ENCODE measurements at regions not wholly inside any gene's neighbourhood (a gene's known extent, or its start where the extent isn't known, plus 50 kb on each side); places are given as distances from the start of the nearest gene placed in this dataset.

- H3K9me3 ChIP-seq (ENCODE audit: control insufficient read depth in 4 of 4, insufficient read depth in 3 of 4, low read length in 3 of 4) = peaks cover 0 to 2% (median 0%) of the 10 kb centered on the region in 4 donors
- H3K27ac ChIP-seq (ENCODE audit: low read depth in 1 of 2, low read length in 1 of 2) = no peak overlapping the region
- 91 to 95% methylated on average over 1 of the region's 1 CpG for WGBS, 2 donors
- DNase-seq = no peak
- H3K9ac ChIP-seq (ENCODE audit: insufficient read depth in 1 of 2, low read length in 2 of 2) = no peak overlapping the region
- no peak overlapping the region for H3K4me3 ChIP-seq
- no peaks in the 10 kb centered on the region for H3K27me3 ChIP-seq (ENCODE audit: control insufficient read depth in 3 of 3, insufficient read depth in 3 of 3, low read length in 2 of 3)
- ATAC-seq (ENCODE audit: insufficient read depth, low FRiP score) = no peak
- TF ChIP-seq CTCF (IDR thresholded peaks at IDR 0.05; ENCODE audit: control extremely low read depth, extremely low read depth) = no peak
- H3K4me1 ChIP-seq (ENCODE audit: control insufficient read depth in 5 of 5, insufficient read depth in 5 of 5, low read length in 5 of 5) = no peaks in the 10 kb centered on the region
- no peaks in the 10 kb centered on the region for H3K36me3 ChIP-seq (ENCODE audit: control insufficient read depth in 4 of 4, insufficient read depth in 4 of 4, low read length in 4 of 4)
Observed at GRCh38 chr12:126112141-126112540, 1046.9 kb downstream of the AACS start.

- Histone ChIP-seq H3K9ac (ENCODE audit: insufficient read depth in 1 of 2, low read length in 2 of 2) (no peak overlapping the region), H3K4me1 (ENCODE audit: control insufficient read depth in 5 of 5, insufficient read depth in 5 of 5, low read length in 5 of 5) (no peaks in the 10 kb centered on the region), H3K36me3 (ENCODE audit: control insufficient read depth in 4 of 4, insufficient read depth in 4 of 4, low read length in 4 of 4) (no peaks in the 10 kb centered on the region), H3K27ac (ENCODE audit: low read depth in 1 of 2, low read length in 1 of 2) (no peak overlapping the region), H3K4me3 (no peak overlapping the region), H3K27me3 (ENCODE audit: control insufficient read depth in 3 of 3, insufficient read depth in 3 of 3, low read length in 2 of 3) (no peaks in the 10 kb centered on the region), H3K9me3 (ENCODE audit: control insufficient read depth in 4 of 4, insufficient read depth in 3 of 4, low read length in 3 of 4) (no peaks in the 10 kb centered on the region)
- no peak for DNase-seq
- no peak for TF ChIP-seq CTCF (IDR thresholded peaks at IDR 0.05; ENCODE audit: control extremely low read depth, extremely low read depth)
- no peak for ATAC-seq (ENCODE audit: insufficient read depth, low FRiP score)
- 82 to 96% methylated on average over 1 of the region's 1 CpG for WGBS, 2 donors
Observed at GRCh38 chr12:126112849-126113248, 1047.6 kb downstream of the AACS start.

- H3K4me1 ChIP-seq (ENCODE audit: control insufficient read depth in 5 of 5, insufficient read depth in 5 of 5, low read length in 5 of 5) = no peaks in the 10 kb centered on the region
- TF ChIP-seq CTCF (IDR thresholded peaks at IDR 0.05; ENCODE audit: control extremely low read depth, extremely low read depth) = no peak
- H3K36me3 ChIP-seq (ENCODE audit: control insufficient read depth in 4 of 4, insufficient read depth in 4 of 4, low read length in 4 of 4) = no peaks in the 10 kb centered on the region
- no peak overlapping the region for H3K4me3 ChIP-seq
- H3K27ac ChIP-seq (ENCODE audit: low read depth in 1 of 2, low read length in 1 of 2) = no peak overlapping the region
- no peaks in the 10 kb centered on the region for H3K9me3 ChIP-seq (ENCODE audit: control insufficient read depth in 4 of 4, insufficient read depth in 3 of 4, low read length in 3 of 4)
- ATAC-seq (ENCODE audit: insufficient read depth, low FRiP score) (no peak), DNase-seq (no peak)
- no peak overlapping the region for H3K9ac ChIP-seq (ENCODE audit: insufficient read depth in 1 of 2, low read length in 2 of 2)
- H3K27me3 ChIP-seq (ENCODE audit: control insufficient read depth in 3 of 3, insufficient read depth in 3 of 3, low read length in 2 of 3) = no peaks in the 10 kb centered on the region
- WGBS, 2 donors = 67 to 71% methylated on average over 5 of the region's 5 CpGs
Observed at GRCh38 chr12:126114441-126114840, 1049.2 kb downstream of the AACS start.

- DNase-seq = no peak
- no peaks in the 10 kb centered on the region for H3K36me3 ChIP-seq (ENCODE audit: control insufficient read depth in 4 of 4, insufficient read depth in 4 of 4, low read length in 4 of 4)
- no peak overlapping the region for H3K27ac ChIP-seq (ENCODE audit: low read depth in 1 of 2, low read length in 1 of 2)
- no peaks in the 10 kb centered on the region for H3K27me3 ChIP-seq (ENCODE audit: control insufficient read depth in 3 of 3, insufficient read depth in 3 of 3, low read length in 2 of 3)
- H3K9me3 ChIP-seq (ENCODE audit: control insufficient read depth in 4 of 4, insufficient read depth in 3 of 4, low read length in 3 of 4) = no peaks in the 10 kb centered on the region
- H3K4me1 ChIP-seq (ENCODE audit: control insufficient read depth in 5 of 5, insufficient read depth in 5 of 5, low read length in 5 of 5) = no peaks in the 10 kb centered on the region
- H3K4me3 ChIP-seq = no peak overlapping the region
- WGBS, 2 donors = 80 to 86% methylated on average over 3 of the region's 3 CpGs
- no peak overlapping the region for H3K9ac ChIP-seq (ENCODE audit: insufficient read depth in 1 of 2, low read length in 2 of 2)
- no peak for TF ChIP-seq CTCF (IDR thresholded peaks at IDR 0.05; ENCODE audit: control extremely low read depth, extremely low read depth)
- ATAC-seq (ENCODE audit: insufficient read depth, low FRiP score) = no peak
Observed at GRCh38 chr12:126117502-126117901, 1052.3 kb downstream of the AACS start.
